Colonic mucosa (tissue), 4 donors: ENCODE measurements at regions not wholly inside any gene's neighbourhood (a gene's known extent, or its start where the extent isn't known, plus 50 kb on each side); places are given as distances from the start of the nearest gene placed in this dataset.

ENCODE experiments used
- DNase-seq: peaks from one replicate; pipeline ENCODE4 v3.0.0-alpha.2; 2020
- H3K27ac ChIP-seq: fragments of 200-600 bp; one replicate; pipeline ENCODE4 v1.8.0; 2021
- H3K27me3 ChIP-seq: fragments of 200-600 bp; one replicate; pipeline ENCODE4 v1.8.0; 2021
- H3K36me3 ChIP-seq: fragments of 200-600 bp; one replicate; pipeline ENCODE4 v1.8.0; 2021
- H3K4me1 ChIP-seq: fragments of 200-600 bp; one replicate; pipeline ENCODE4 v1.8.0; 2021; ENCODE audit warnings: mild to moderate bottlenecking
- H3K4me3 ChIP-seq: fragments of 200-600 bp; one replicate; pipeline ENCODE4 v1.8.0; 2021
- H3K9ac ChIP-seq, 2 donors: one replicate each; pipeline ENCODE4 v1.7.0; 2013; ENCODE audit warnings: control low read depth in 2 of 2, low read depth in 2 of 2, low read length in 2 of 2
- H3K9me3 ChIP-seq: fragments of 200-600 bp; one replicate; pipeline ENCODE4 v1.8.0; 2021
- intact Hi-C: fragments of 100-400 bp; cut with DNase I; formaldehyde crosslinking; loops from one replicate; pipeline ENCODE4 v1.14.1; 2022
- TF ChIP-seq, protein P1 (sequence below): fragments of 200-600 bp; IDR thresholded peaks from one replicate; pipeline ENCODE4 v1.8.0; 2022; ENCODE audit warnings: antibody characterized with exemption, mild to moderate bottlenecking
- donor health status: healthy.
- donor health status: DM: no; HTN: no; CAD: no.
- donor health status: DM: no; HTN: no; CAD: no.

DNA sequence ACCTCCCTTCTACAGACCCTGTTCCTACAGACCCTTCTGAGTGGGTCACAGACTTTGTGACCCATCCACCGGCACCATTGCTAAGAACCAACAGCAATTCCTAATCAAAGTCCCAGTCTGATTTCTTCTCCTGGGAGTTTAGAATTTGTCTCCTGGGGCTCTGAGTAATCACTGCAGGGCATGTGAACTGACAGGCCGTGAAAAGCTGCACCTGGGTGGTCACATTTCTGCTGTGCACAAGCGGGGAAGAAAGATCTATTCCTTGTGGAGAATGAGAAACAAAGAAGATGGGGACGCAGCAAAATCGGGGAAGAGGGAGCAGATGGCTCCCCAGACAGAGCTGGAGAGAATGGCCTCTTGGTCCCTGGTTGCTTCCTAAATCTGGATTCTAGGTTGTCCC lies 151.0 kb downstream of the ARL4C start:
- DNase-seq, result no peak
- Histone ChIP-seq H3K4me1 (no peaks in the 10 kb centered on the region), H3K9me3 (no peaks in the 10 kb centered on the region), H3K27ac (no peak overlapping the region), H3K27me3 (no peaks in the 10 kb centered on the region), H3K4me3 (no peak overlapping the region), H3K36me3 (no peaks in the 10 kb centered on the region), H3K9ac (no peak overlapping the region)
- TF ChIP-seq, protein P1, sequence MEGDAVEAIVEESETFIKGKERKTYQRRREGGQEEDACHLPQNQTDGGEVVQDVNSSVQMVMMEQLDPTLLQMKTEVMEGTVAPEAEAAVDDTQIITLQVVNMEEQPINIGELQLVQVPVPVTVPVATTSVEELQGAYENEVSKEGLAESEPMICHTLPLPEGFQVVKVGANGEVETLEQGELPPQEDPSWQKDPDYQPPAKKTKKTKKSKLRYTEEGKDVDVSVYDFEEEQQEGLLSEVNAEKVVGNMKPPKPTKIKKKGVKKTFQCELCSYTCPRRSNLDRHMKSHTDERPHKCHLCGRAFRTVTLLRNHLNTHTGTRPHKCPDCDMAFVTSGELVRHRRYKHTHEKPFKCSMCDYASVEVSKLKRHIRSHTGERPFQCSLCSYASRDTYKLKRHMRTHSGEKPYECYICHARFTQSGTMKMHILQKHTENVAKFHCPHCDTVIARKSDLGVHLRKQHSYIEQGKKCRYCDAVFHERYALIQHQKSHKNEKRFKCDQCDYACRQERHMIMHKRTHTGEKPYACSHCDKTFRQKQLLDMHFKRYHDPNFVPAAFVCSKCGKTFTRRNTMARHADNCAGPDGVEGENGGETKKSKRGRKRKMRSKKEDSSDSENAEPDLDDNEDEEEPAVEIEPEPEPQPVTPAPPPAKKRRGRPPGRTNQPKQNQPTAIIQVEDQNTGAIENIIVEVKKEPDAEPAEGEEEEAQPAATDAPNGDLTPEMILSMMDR, result no peak
- intact Hi-C loops, result no loop called here

GRCh38 chr2:234344012-234344411 lies 152.9 kb downstream of the ARL4C start:
- no peak overlapping the region for H3K9ac ChIP-seq
- DNase-seq, result no peak
- intact Hi-C loops, result no loop called here
- TF ChIP-seq, protein P1, result no peak
- H3K4me1 ChIP-seq, result no peaks in the 10 kb centered on the region
- H3K27ac ChIP-seq, result no peak overlapping the region
- H3K36me3 ChIP-seq, result no peaks in the 10 kb centered on the region
- no peaks in the 10 kb centered on the region for H3K27me3 ChIP-seq
- no peaks in the 10 kb centered on the region for H3K9me3 ChIP-seq
- H3K4me3 ChIP-seq, result no peak overlapping the region

GRCh38 chr2:234343372-234343771 lies 153.5 kb downstream of the ARL4C start:
- H3K27ac ChIP-seq, result no peak overlapping the region
- no peaks in the 10 kb centered on the region for H3K9me3 ChIP-seq
- TF ChIP-seq, protein P1, result no peak
- no peak overlapping the region for H3K9ac ChIP-seq
- no peaks in the 10 kb centered on the region for H3K36me3 ChIP-seq
- no peaks in the 10 kb centered on the region for H3K27me3 ChIP-seq
- intact Hi-C loops, result no loop called here
- DNase-seq, result no peak
- no peak overlapping the region for H3K4me3 ChIP-seq
- no peaks in the 10 kb centered on the region for H3K4me1 ChIP-seq

DNA sequence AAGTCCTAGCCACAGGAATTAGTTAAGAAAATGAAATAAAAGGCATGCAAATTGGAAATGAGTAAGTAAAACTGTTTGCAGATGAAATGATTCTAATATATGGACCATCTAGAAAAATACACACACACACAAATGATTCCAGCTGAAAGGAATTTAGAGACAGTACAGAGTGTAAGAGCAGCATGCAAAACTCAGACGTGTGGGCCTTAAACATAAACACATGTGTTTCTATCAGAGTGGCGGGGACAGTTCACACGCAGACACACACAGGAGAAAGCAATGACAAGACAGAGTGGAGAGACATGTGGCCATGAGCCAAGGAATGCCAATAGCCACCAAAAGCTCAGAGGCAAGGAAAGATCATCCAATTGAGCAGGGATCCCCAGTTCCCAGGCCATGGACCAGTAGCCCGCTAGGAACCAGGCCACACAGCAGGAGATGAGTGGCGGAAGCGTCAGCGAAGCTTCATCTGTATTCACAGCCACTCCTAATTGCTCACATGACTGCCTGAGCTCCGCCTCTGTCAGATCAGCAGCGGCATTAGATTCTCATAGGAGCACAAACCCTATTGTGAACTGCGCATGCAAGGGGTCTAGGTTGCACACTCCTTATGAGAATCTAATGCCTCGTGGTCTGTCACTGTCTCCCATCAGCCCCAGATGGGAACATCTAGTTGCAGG lies 155.4 kb downstream of the ARL4C start:
- Histone ChIP-seq H3K27ac (no peak overlapping the region), H3K4me3 (no peak overlapping the region), H3K27me3 (no peaks in the 10 kb centered on the region), H3K4me1 (no peaks in the 10 kb centered on the region), H3K36me3 (no peaks in the 10 kb centered on the region), H3K9me3 (no peaks in the 10 kb centered on the region), H3K9ac (no peak overlapping the region)
- no peak for DNase-seq
- TF ChIP-seq, protein P1, result no peak
- intact Hi-C loops, result no loop called here

DNA sequence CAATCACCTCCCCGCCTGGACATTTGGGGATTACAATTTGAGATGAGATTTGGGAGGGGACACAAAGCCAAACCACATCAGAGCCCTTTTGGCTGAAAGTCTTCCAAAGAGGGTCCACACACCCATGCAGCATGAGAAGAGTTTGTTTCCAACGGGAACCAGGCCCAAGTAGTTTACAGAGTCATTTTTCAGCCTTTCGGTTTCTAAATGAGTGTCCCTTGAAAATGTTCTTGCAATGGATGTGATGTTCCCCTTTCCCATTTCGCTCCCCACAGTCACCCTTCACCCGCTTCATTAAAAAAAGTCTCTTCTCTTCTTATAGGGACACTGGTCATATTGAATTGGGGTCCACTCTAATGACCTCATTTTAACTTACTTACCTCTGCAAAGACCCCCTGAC lies 157.4 kb downstream of the ARL4C start:
- TF ChIP-seq, protein P1, result no peak
- DNase-seq, result no peak
- intact Hi-C loops, result no loop called here
- no peak overlapping the region for H3K27ac ChIP-seq
- H3K27me3 ChIP-seq, result no peaks in the 10 kb centered on the region
- no peaks in the 10 kb centered on the region for H3K9me3 ChIP-seq
- H3K9ac ChIP-seq, result no peak overlapping the region
- no peaks in the 10 kb centered on the region for H3K4me1 ChIP-seq
- H3K4me3 ChIP-seq, result no peak overlapping the region
- H3K36me3 ChIP-seq, result no peaks in the 10 kb centered on the region
